ENCODE measurements at regions not wholly inside any gene's neighbourhood (a gene's known extent, or its start where the extent isn't known, plus 50 kb on each side); places are given as distances from the start of the nearest gene placed in this dataset.
"Not testable (repeated sequence)": the region's sequence is repeated elsewhere in the genome, so short reads cannot be mapped to it uniquely, and the experiment has no call there.

- not testable (repeated sequence) for DNase-seq
Measured at GRCh38 chr2:89233931-89234330, 542.5 kb downstream of the RPIA start.

GRCh38 chr2:89234818-89235466 lies 543.5 kb downstream of the RPIA start:
- DNase-seq, result not testable (repeated sequence)

GRCh38 chr2:89236832-89237450 lies 545.5 kb downstream of the RPIA start:
- DNase-seq, result not testable (repeated sequence)

GRCh38 chr2:89237783-89238182 lies 546.3 kb downstream of the RPIA start:
- DNase-seq, result not testable (repeated sequence)

- not testable (repeated sequence) for DNase-seq
Measured at GRCh38 chr2:89243114-89243700, 551.7 kb downstream of the RPIA start.

GRCh38 chr2:89244407-89244806 lies 552.9 kb downstream of the RPIA start:
- DNase-seq, result not testable (repeated sequence)

- DNase-seq, result not testable (repeated sequence)
Measured at GRCh38 chr2:89245478-89245877, 554.0 kb downstream of the RPIA start.

- DNase-seq, result not testable (repeated sequence)
Measured at GRCh38 chr2:89246027-89246426, 554.6 kb downstream of the RPIA start.

- DNase-seq, result not testable (repeated sequence)
Measured at GRCh38 chr2:89246620-89247019, 555.1 kb downstream of the RPIA start.

- DNase-seq, result not testable (repeated sequence)
Measured at GRCh38 chr2:89255013-89255412, 563.5 kb downstream of the RPIA start.

- not testable (repeated sequence) for DNase-seq
Measured at GRCh38 chr2:89273443-89273842, 582.0 kb downstream of the RPIA start.

GRCh38 chr2:89280536-89280935 lies 589.1 kb downstream of the RPIA start:
- not testable (repeated sequence) for DNase-seq

- not testable (repeated sequence) for DNase-seq
Measured at GRCh38 chr2:89286448-89287080, 595.1 kb downstream of the RPIA start.

- DNase-seq, result not testable (repeated sequence)
Measured at GRCh38 chr2:89287084-89287483, 595.6 kb downstream of the RPIA start.

GRCh38 chr2:89291717-89292298 lies 600.3 kb downstream of the RPIA start:
- DNase-seq, result not testable (repeated sequence)

- DNase-seq, result not testable (repeated sequence)
Measured at GRCh38 chr2:89293399-89293798, 601.9 kb downstream of the RPIA start.

- DNase-seq, result not testable (repeated sequence)
Measured at GRCh38 chr2:89294335-89294734, 602.9 kb downstream of the RPIA start.

- DNase-seq, result not testable (repeated sequence)
Measured at GRCh38 chr2:89296820-89297398, 605.4 kb downstream of the RPIA start.

- not testable (repeated sequence) for DNase-seq
Measured at GRCh38 chr2:89299196-89299595, 607.7 kb downstream of the RPIA start.

- not testable (repeated sequence) for DNase-seq
Measured at GRCh38 chr2:89305623-89306022, 614.1 kb downstream of the RPIA start.

GRCh38 chr2:89306869-89307637 lies 615.6 kb downstream of the RPIA start:
- not testable (repeated sequence) for DNase-seq

- not testable (repeated sequence) for DNase-seq
Measured at GRCh38 chr2:89318990-89319389, 627.5 kb downstream of the RPIA start.

Measured in DMS153 (cell line).